ENCODE measurements at regions not wholly inside any gene's neighbourhood (a gene's known extent, or its start where the extent isn't known, plus 50 kb on each side); places are given as distances from the start of the nearest gene placed in this dataset.
"Not testable (repeated sequence)": the region's sequence is repeated elsewhere in the genome, so short reads cannot be mapped to it uniquely, and the experiment has no call there.

- peak; percentile 48 to 78 for DNase-seq (ENCODE audit: low spot score in 2 of 2)
- peak overlapping the region; percentile 88 to 90 for H3K27ac Mint-ChIP-seq
Observed at GRCh38 chr3:153221748-153222162, 59.7 kb downstream of the RAP2B start.

DNA sequence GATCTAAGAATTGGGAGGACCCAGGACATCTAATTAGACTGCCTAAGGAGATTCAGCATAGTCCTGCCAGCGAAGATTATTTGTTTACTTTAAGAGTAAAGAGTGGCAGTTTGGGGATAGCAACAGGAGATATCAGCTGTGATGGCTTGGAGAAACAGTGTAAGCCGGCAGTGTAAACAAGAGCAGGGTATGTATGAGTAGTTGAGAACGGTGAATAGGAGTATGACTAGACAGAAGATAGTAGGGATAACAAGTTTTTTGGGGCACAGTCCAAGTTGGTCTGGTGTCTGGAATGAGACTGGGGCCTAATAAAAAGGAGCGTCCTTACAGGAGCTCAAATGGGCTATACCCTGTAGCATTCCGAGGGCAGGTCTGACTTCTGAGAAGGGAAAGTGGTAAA, 64.9 kb downstream of the RAP2B start:
- H3K9me3 Mint-ChIP-seq; H3K27ac Mint-ChIP-seq; ATAC-seq; H3K36me3 Mint-ChIP-seq; DNase-seq (ENCODE audit: low spot score in 2 of 2): not testable (repeated sequence)

More at GRCh38 chr3:153221748-153222162, 59.7 kb downstream of the RAP2B start:
- H3K36me3 Mint-ChIP-seq = peaks cover 0 to 23% of the 10 kb centered on the region in 2 donors
- peak; percentile 99 for ATAC-seq
- H3K9me3 Mint-ChIP-seq = peaks cover 4 to 16% of the 10 kb centered on the region in 2 donors

- DNase-seq (ENCODE audit: low spot score in 2 of 2); H3K36me3 Mint-ChIP-seq; H3K27ac Mint-ChIP-seq; ATAC-seq; H3K9me3 Mint-ChIP-seq: not testable (repeated sequence)
Observed at GRCh38 chr3:153230427-153230826, 68.4 kb downstream of the RAP2B start.

DNA sequence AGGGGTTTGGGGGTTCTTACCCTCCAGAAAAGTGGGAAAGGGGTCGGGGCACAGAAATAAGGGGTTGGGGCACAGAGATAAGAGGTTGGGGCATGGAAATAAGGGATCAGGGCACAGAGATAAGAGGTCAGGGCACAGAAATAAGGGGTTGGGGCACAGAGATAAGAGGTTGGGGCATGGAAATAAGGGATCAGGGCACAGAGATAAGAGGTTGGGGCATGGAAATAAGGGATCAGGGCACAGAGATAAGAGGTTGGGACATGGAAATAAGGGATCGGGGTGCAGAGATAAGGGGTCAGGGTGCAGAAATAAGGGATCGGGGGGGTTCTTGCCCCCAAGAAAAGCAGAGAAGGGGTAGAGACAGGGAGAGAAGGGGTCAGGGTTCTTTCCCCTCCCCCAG, 69.2 kb downstream of the RAP2B start:
- not testable (repeated sequence) for H3K27ac Mint-ChIP-seq; H3K9me3 Mint-ChIP-seq; ATAC-seq; DNase-seq (ENCODE audit: low spot score in 2 of 2); H3K36me3 Mint-ChIP-seq

- not testable (repeated sequence) for H3K36me3 Mint-ChIP-seq; H3K9me3 Mint-ChIP-seq; ATAC-seq; H3K27ac Mint-ChIP-seq; DNase-seq (ENCODE audit: low spot score in 2 of 2)
Observed at GRCh38 chr3:153232050-153232752, 70.2 kb downstream of the RAP2B start.

GRCh38 chr3:153232851-153233271, 70.8 kb downstream of the RAP2B start:
- Mint-ChIP-seq H3K27ac (no peak overlapping the region), H3K9me3 (peaks cover 0 to 8% of the 10 kb centered on the region in 2 donors), H3K36me3 (no peaks in the 10 kb centered on the region)
- ATAC-seq = no peak
- DNase-seq (ENCODE audit: low spot score in 2 of 2) = no peak

- DNase-seq (ENCODE audit: low spot score in 2 of 2) = no peak
- ATAC-seq = no peak
- Mint-ChIP-seq H3K27ac (no peak overlapping the region), H3K36me3 (no peaks in the 10 kb centered on the region), H3K9me3 (peaks cover 0 to 8% of the 10 kb centered on the region in 2 donors)
Observed at GRCh38 chr3:153233986-153234385, 72.0 kb downstream of the RAP2B start.

DNA sequence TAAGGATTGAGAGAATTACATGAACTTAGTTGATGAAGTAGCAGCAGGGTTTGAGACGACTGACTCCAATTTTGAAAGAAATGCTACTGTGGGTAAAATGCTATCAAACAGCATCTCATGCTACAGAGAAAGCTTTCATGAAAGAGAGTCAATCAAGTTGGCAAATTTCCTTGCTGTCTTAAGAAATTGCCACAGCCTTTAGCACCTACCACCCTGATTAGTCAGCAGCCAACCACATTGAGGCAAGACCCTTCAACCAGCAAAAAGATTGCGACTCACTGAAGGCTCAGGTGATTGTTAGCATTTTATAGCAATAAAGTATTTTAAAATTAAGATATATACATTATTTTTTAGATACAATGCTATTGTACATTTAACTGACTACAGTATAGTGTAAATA, 80.9 kb downstream of the RAP2B start:
- Mint-ChIP-seq H3K36me3 (no peaks in the 10 kb centered on the region), H3K27ac (no peak overlapping the region), H3K9me3 (peaks cover 0 to 12% of the 10 kb centered on the region in 2 donors)
- ATAC-seq = no peak
- DNase-seq (ENCODE audit: low spot score in 2 of 2) = no peak

DNA sequence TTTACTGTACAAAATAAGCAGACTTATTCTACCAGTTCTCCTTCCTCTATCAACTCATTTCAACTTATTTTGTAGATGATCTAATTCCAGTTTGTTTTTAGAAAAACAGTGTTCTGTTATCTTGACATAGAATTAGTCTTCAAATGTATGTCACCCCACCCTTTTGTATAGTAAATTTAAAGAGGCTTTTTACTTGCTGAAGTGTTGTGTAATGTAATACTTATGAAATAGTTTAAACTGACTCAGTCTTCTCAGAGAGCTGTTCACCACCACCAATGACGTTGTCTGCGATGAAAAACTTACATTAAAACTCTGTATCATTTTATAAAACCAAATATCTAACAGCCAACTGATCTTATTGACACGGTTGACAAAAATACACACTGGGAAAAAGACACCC, 82.9 kb downstream of the RAP2B start:
- ATAC-seq = no peak
- no peaks in the 10 kb centered on the region for H3K36me3 Mint-ChIP-seq
- H3K27ac Mint-ChIP-seq = no peak overlapping the region
- H3K9me3 Mint-ChIP-seq = peaks cover 0 to 12% of the 10 kb centered on the region in 2 donors
- no peak for DNase-seq (ENCODE audit: low spot score in 2 of 2)

GRCh38 chr3:153245661-153246060, 83.6 kb downstream of the RAP2B start:
- Mint-ChIP-seq H3K27ac (no peak overlapping the region), H3K9me3 (peaks cover 0 to 12% of the 10 kb centered on the region in 2 donors), H3K36me3 (no peaks in the 10 kb centered on the region)
- DNase-seq (ENCODE audit: low spot score in 2 of 2) (no peak), ATAC-seq (no peak)

DNA sequence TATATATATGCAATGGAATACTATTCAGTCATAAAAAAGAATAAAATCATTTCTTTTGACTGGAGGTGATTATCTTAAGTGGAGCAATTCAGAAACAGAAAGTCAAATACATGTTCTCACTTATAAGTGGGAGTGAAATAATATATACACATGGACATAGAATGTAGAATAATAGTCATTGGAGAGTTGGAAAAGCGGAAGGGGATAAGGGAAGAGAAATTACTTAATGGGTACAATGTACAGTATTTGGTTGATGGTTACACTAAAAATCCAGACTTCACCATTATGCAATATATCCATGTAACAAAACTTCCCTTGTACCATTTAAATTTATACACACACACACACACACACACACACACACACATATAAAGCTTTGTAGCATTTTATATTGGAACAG, 84.3 kb downstream of the RAP2B start:
- Mint-ChIP-seq H3K27ac (no peak overlapping the region), H3K9me3 (peaks cover 0 to 12% of the 10 kb centered on the region in 2 donors), H3K36me3 (no peaks in the 10 kb centered on the region)
- DNase-seq (ENCODE audit: low spot score in 2 of 2) = no peak
- no peak for ATAC-seq

GRCh38 chr3:153246806-153247205, 84.8 kb downstream of the RAP2B start:
- H3K9me3 Mint-ChIP-seq = peaks cover 0 to 12% of the 10 kb centered on the region in 2 donors
- no peak overlapping the region for H3K27ac Mint-ChIP-seq
- ATAC-seq (no peak), DNase-seq (ENCODE audit: low spot score in 2 of 2) (no peak)
- no peaks in the 10 kb centered on the region for H3K36me3 Mint-ChIP-seq

- ATAC-seq (no peak), DNase-seq (ENCODE audit: low spot score in 2 of 2) (no peak)
- Mint-ChIP-seq H3K9me3 (peaks cover 0 to 10% of the 10 kb centered on the region in 2 donors), H3K36me3 (no peaks in the 10 kb centered on the region), H3K27ac (no peak overlapping the region)
Observed at GRCh38 chr3:153247331-153248330, 85.6 kb downstream of the RAP2B start.

DNA sequence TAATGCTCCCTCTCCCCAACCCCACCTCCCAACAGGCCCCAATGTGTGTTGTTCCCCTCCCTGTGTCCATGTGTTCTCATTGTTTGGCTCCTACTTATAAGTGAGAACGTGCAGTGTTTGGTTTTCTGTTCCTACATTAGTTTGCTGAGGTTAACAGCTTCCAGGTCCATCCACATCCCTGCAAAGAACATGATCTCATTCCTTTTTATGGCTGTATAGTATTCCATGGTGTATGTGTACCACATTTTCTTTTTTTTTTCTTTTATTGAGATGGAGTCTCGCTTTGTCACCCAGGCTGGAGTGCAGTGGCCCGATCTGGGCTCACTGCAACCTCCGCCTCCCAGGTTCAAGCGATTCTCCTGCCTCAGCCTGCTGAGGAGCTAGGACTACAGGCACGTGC, 86.8 kb downstream of the RAP2B start:
- H3K27ac Mint-ChIP-seq = peak overlapping the region in 1 of 2 donors; percentile 49
- H3K36me3 Mint-ChIP-seq; H3K9me3 Mint-ChIP-seq; DNase-seq (ENCODE audit: low spot score in 2 of 2); ATAC-seq: not testable (repeated sequence)

DNA sequence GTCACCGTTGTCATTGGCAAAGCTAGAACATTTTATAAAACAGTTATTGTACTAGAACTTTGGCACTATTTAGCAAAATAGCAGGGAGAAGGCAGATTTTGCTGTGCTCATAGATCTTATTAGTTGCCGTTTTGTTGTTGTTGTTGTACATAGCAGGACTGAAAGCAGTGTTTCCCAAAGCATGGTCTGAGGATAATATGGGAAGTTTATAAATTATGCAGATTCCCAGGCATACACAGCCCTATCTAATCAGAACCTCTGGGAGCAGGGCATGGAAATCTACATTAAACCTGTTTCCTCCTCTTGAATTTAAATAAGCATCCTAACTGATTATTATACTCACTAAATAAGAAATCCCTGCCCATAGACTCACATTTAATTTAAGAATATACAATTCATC, 87.9 kb downstream of the RAP2B start:
- Mint-ChIP-seq H3K27ac (no peak overlapping the region), H3K36me3 (no peaks in the 10 kb centered on the region), H3K9me3 (peaks cover 0 to 5% of the 10 kb centered on the region in 2 donors)
- DNase-seq (ENCODE audit: low spot score in 2 of 2) (no peak), ATAC-seq (no peak)

DNA sequence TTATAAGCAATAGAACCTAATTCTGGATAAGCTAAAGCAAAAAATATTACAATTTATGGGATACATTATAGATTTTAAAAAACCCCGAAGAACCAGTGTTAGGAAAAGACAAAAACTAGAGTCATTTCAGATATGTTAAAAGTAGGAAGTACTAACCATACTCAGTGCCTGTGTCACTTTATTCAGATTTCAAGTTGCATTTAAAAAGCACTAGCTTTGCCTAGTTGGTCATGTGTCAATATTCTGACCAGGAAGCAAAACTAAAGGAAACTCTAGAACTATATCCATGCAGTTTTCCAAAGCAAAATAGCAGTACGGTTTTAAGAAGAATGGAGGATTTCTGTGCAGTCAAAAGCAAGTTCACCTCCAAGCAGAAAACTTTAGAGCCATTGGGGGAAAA, 88.4 kb downstream of the RAP2B start:
- H3K27ac Mint-ChIP-seq = no peak overlapping the region
- ATAC-seq = no peak
- no peak for DNase-seq (ENCODE audit: low spot score in 2 of 2)
- no peaks in the 10 kb centered on the region for H3K36me3 Mint-ChIP-seq
- peaks cover 0 to 5% of the 10 kb centered on the region in 2 donors for H3K9me3 Mint-ChIP-seq

DNA sequence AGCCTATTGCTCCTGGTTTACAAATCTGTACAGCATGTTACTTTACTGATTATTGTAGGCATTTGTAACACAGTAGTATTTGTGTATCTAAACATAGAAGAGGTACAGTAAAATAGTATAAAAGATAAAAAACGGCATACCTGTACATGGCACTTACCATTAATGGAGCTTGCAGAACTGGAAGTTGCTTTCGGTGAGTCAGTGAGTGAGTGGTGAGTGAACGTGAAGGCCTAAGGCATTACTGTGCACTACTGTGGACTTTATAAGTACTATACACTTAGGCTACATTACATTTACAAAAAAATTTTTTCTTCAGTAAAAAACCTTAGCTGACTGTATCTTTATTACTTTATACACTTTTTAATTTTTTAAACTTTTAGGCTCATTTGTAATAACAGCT, 90.9 kb downstream of the RAP2B start:
- Mint-ChIP-seq H3K9me3 (peaks cover 0 to 5% of the 10 kb centered on the region in 2 donors), H3K27ac (no peak overlapping the region), H3K36me3 (no peaks in the 10 kb centered on the region)
- DNase-seq (ENCODE audit: low spot score in 2 of 2) (no peak), ATAC-seq (no peak)
